ENCODE measurements at regions not wholly inside any gene's neighbourhood (a gene's known extent, or its start where the extent isn't known, plus 50 kb on each side); places are given as distances from the start of the nearest gene placed in this dataset.
"Not testable (repeated sequence)": the region's sequence is repeated elsewhere in the genome, so short reads cannot be mapped to it uniquely, and the experiment has no call there.

- no peak overlapping the region for H3K4me3 Mint-ChIP-seq
- H3K9me3 Mint-ChIP-seq: peaks cover 0 to 6% (median under 1%) of the 10 kb centered on the region in 8 donors
- H3K27me3 Mint-ChIP-seq: no peaks in the 10 kb centered on the region
- Histone ChIP-seq H3K27me3 (ENCODE audit: insufficient read depth, low read length) (no peaks in the 10 kb centered on the region), H3K9me3 (ENCODE audit: control insufficient read depth in 1 of 2, low read length in 2 of 2) (no peaks in the 10 kb centered on the region), H3K27ac (ENCODE audit: low read depth, low read length) (no peak overlapping the region), H3K36me3 (ENCODE audit: insufficient read depth, low read length) (no peaks in the 10 kb centered on the region), H3K4me3 (ENCODE audit: low read length in 2 of 2) (no peak overlapping the region), H3K4me1 (ENCODE audit: insufficient read depth, low read length) (no peaks in the 10 kb centered on the region)
- CTCF ChIA-PET (ENCODE audit: partially characterized antibody): no interaction called here
- H3K27ac Mint-ChIP-seq: no peak overlapping the region
- POLR2A ChIA-PET (ENCODE audit: partially characterized antibody): no interaction called here
- no peaks in the 10 kb centered on the region for H3K4me1 Mint-ChIP-seq
- intact Hi-C loops (cut with micrococcal nuclease): no loop called here
- DNase-seq: no peak
- H3K36me3 Mint-ChIP-seq: no peaks in the 10 kb centered on the region
Measured at GRCh38 chr1:98546319-98546718, 115.2 kb upstream of the SNX7 start.

GRCh38 chr1:98538106-98538505 is 123.4 kb upstream of the SNX7 start:
- no peaks in the 10 kb centered on the region for H3K4me1 Mint-ChIP-seq
- Histone ChIP-seq H3K9me3 (ENCODE audit: control insufficient read depth in 1 of 2, low read length in 2 of 2) (no peaks in the 10 kb centered on the region), H3K27ac (ENCODE audit: low read depth, low read length) (no peak overlapping the region), H3K36me3 (ENCODE audit: insufficient read depth, low read length) (no peaks in the 10 kb centered on the region), H3K4me1 (ENCODE audit: insufficient read depth, low read length) (no peaks in the 10 kb centered on the region), H3K27me3 (ENCODE audit: insufficient read depth, low read length) (no peaks in the 10 kb centered on the region), H3K4me3 (ENCODE audit: low read length in 2 of 2) (no peak overlapping the region)
- ChIA-PET POLR2A (ENCODE audit: partially characterized antibody) (no interaction called here), CTCF (ENCODE audit: partially characterized antibody) (no interaction called here)
- intact Hi-C loops (cut with micrococcal nuclease): no loop called here
- no peaks in the 10 kb centered on the region for H3K27me3 Mint-ChIP-seq
- peaks cover 0 to 5% (median 2%) of the 10 kb centered on the region in 8 donors for H3K9me3 Mint-ChIP-seq
- no peaks in the 10 kb centered on the region for H3K36me3 Mint-ChIP-seq
- no peak overlapping the region for H3K4me3 Mint-ChIP-seq
- DNase-seq: no peak
- no peak overlapping the region for H3K27ac Mint-ChIP-seq

- Histone ChIP-seq H3K27me3 (ENCODE audit: insufficient read depth, low read length) (no peaks in the 10 kb centered on the region), H3K4me3 (ENCODE audit: low read length in 2 of 2) (no peak overlapping the region), H3K36me3 (ENCODE audit: insufficient read depth, low read length) (no peaks in the 10 kb centered on the region), H3K4me1 (ENCODE audit: insufficient read depth, low read length) (no peaks in the 10 kb centered on the region), H3K9me3 (ENCODE audit: control insufficient read depth in 1 of 2, low read length in 2 of 2) (no peaks in the 10 kb centered on the region), H3K27ac (ENCODE audit: low read depth, low read length) (no peak overlapping the region)
- peaks cover 2 to 42% (median 19%) of the 10 kb centered on the region in 8 donors for H3K9me3 Mint-ChIP-seq
- no peak for DNase-seq
- intact Hi-C loops (cut with micrococcal nuclease): no loop called here
- H3K4me3 Mint-ChIP-seq: no peak overlapping the region
- POLR2A ChIA-PET (ENCODE audit: partially characterized antibody): no interaction called here
- H3K27ac Mint-ChIP-seq: no peak overlapping the region
- H3K4me1 Mint-ChIP-seq: no peaks in the 10 kb centered on the region
- CTCF ChIA-PET (ENCODE audit: partially characterized antibody): no interaction called here
- H3K36me3 Mint-ChIP-seq: no peaks in the 10 kb centered on the region
- no peaks in the 10 kb centered on the region for H3K27me3 Mint-ChIP-seq
Measured at GRCh38 chr1:98523256-98523655, 138.3 kb upstream of the SNX7 start.

- Mint-ChIP-seq H3K27me3 (peaks cover 0 to 2% of the 10 kb centered on the region in 2 donors), H3K9me3 (peaks cover 4 to 25% (median 9%) of the 10 kb centered on the region in 8 donors), H3K36me3 (no peaks in the 10 kb centered on the region), H3K4me1 (no peaks in the 10 kb centered on the region), H3K27ac (no peak overlapping the region), H3K4me3 (no peak overlapping the region)
- H3K27ac ChIP-seq (ENCODE audit: low read depth, low read length): no peak overlapping the region
- DNase-seq: no peak
- H3K9me3 ChIP-seq (ENCODE audit: control insufficient read depth in 1 of 2, low read length in 2 of 2): no peaks in the 10 kb centered on the region
- intact Hi-C loops (cut with micrococcal nuclease): no loop called here
- ChIA-PET CTCF (ENCODE audit: partially characterized antibody) (no interaction called here), POLR2A (ENCODE audit: partially characterized antibody) (no interaction called here)
- H3K4me3 ChIP-seq (ENCODE audit: low read length in 2 of 2): no peak overlapping the region
- no peaks in the 10 kb centered on the region for H3K36me3 ChIP-seq (ENCODE audit: insufficient read depth, low read length)
- no peaks in the 10 kb centered on the region for H3K4me1 ChIP-seq (ENCODE audit: insufficient read depth, low read length)
- no peaks in the 10 kb centered on the region for H3K27me3 ChIP-seq (ENCODE audit: insufficient read depth, low read length)
Measured at GRCh38 chr1:98516306-98516705, 145.2 kb upstream of the SNX7 start.

- ChIA-PET CTCF (ENCODE audit: partially characterized antibody) (interaction anchor here (0.7 kb wide), 1 partner anchor 174 kb away, joined by 3 read pairs; no protein-coding TSS in a partner anchor), POLR2A (ENCODE audit: partially characterized antibody) (no interaction called here)
- Mint-ChIP-seq H3K27me3 (peaks cover 0 to 2% of the 10 kb centered on the region in 2 donors), H3K4me3 (no peak overlapping the region), H3K9me3 (peaks cover 4 to 24% (median 10%) of the 10 kb centered on the region in 8 donors), H3K36me3 (no peaks in the 10 kb centered on the region), H3K27ac (no peak overlapping the region), H3K4me1 (no peaks in the 10 kb centered on the region)
- intact Hi-C loops (cut with micrococcal nuclease): no loop called here
- H3K27ac ChIP-seq (ENCODE audit: low read depth, low read length): no peak overlapping the region
- H3K4me1 ChIP-seq (ENCODE audit: insufficient read depth, low read length): no peaks in the 10 kb centered on the region
- H3K36me3 ChIP-seq (ENCODE audit: insufficient read depth, low read length): no peaks in the 10 kb centered on the region
- no peak for DNase-seq
- no peaks in the 10 kb centered on the region for H3K27me3 ChIP-seq (ENCODE audit: insufficient read depth, low read length)
- H3K4me3 ChIP-seq (ENCODE audit: low read length in 2 of 2): no peak overlapping the region
- no peaks in the 10 kb centered on the region for H3K9me3 ChIP-seq (ENCODE audit: control insufficient read depth in 1 of 2, low read length in 2 of 2)
Measured at GRCh38 chr1:98515744-98516143, 145.8 kb upstream of the SNX7 start.

- H3K36me3 ChIP-seq (ENCODE audit: insufficient read depth, low read length); H3K9me3 ChIP-seq (ENCODE audit: control insufficient read depth in 1 of 2, low read length in 2 of 2); intact Hi-C loops (cut with micrococcal nuclease); DNase-seq; CTCF ChIA-PET (ENCODE audit: partially characterized antibody); H3K27me3 Mint-ChIP-seq; H3K4me1 ChIP-seq (ENCODE audit: insufficient read depth, low read length); H3K36me3 Mint-ChIP-seq; H3K27ac Mint-ChIP-seq; H3K27ac ChIP-seq (ENCODE audit: low read depth, low read length); H3K4me3 Mint-ChIP-seq; H3K4me1 Mint-ChIP-seq; H3K4me3 ChIP-seq (ENCODE audit: low read length in 2 of 2); H3K27me3 ChIP-seq (ENCODE audit: insufficient read depth, low read length); POLR2A ChIA-PET (ENCODE audit: partially characterized antibody): not testable (repeated sequence)
- peaks cover 2 to 20% (median 12%) of the 10 kb centered on the region in 8 donors for H3K9me3 Mint-ChIP-seq
Measured at GRCh38 chr1:98512216-98512615, 149.3 kb upstream of the SNX7 start.

GRCh38 chr1:98503771-98504170 is 157.8 kb upstream of the SNX7 start:
- Mint-ChIP-seq H3K36me3 (no peaks in the 10 kb centered on the region), H3K4me1 (no peaks in the 10 kb centered on the region), H3K27ac (no peak overlapping the region), H3K9me3 (peaks cover 0 to 29% (median 21%) of the 10 kb centered on the region in 8 donors), H3K4me3 (no peak overlapping the region), H3K27me3 (no peaks in the 10 kb centered on the region)
- POLR2A ChIA-PET (ENCODE audit: partially characterized antibody): no interaction called here
- H3K4me1 ChIP-seq (ENCODE audit: insufficient read depth, low read length): no peaks in the 10 kb centered on the region
- H3K27ac ChIP-seq (ENCODE audit: low read depth, low read length): no peak overlapping the region
- no peaks in the 10 kb centered on the region for H3K9me3 ChIP-seq (ENCODE audit: control insufficient read depth in 1 of 2, low read length in 2 of 2)
- no peaks in the 10 kb centered on the region for H3K36me3 ChIP-seq (ENCODE audit: insufficient read depth, low read length)
- no peak for DNase-seq
- CTCF ChIA-PET (ENCODE audit: partially characterized antibody): no interaction called here
- H3K27me3 ChIP-seq (ENCODE audit: insufficient read depth, low read length): no peaks in the 10 kb centered on the region
- intact Hi-C loops (cut with micrococcal nuclease): no loop called here
- H3K4me3 ChIP-seq (ENCODE audit: low read length in 2 of 2): no peak overlapping the region

- intact Hi-C loops (cut with micrococcal nuclease): no loop called here
- Mint-ChIP-seq H3K9me3 (peaks cover 0 to 28% (median 21%) of the 10 kb centered on the region in 8 donors), H3K27ac (no peak overlapping the region), H3K4me1 (no peaks in the 10 kb centered on the region), H3K27me3 (no peaks in the 10 kb centered on the region), H3K4me3 (no peak overlapping the region), H3K36me3 (no peaks in the 10 kb centered on the region)
- Histone ChIP-seq H3K27me3 (ENCODE audit: insufficient read depth, low read length) (no peaks in the 10 kb centered on the region), H3K4me3 (ENCODE audit: low read length in 2 of 2) (no peak overlapping the region), H3K36me3 (ENCODE audit: insufficient read depth, low read length) (no peaks in the 10 kb centered on the region), H3K27ac (ENCODE audit: low read depth, low read length) (no peak overlapping the region), H3K9me3 (ENCODE audit: control insufficient read depth in 1 of 2, low read length in 2 of 2) (no peaks in the 10 kb centered on the region), H3K4me1 (ENCODE audit: insufficient read depth, low read length) (no peaks in the 10 kb centered on the region)
- CTCF ChIA-PET (ENCODE audit: partially characterized antibody): no interaction called here
- POLR2A ChIA-PET (ENCODE audit: partially characterized antibody): no interaction called here
- no peak for DNase-seq
Measured at GRCh38 chr1:98502937-98503336, 158.6 kb upstream of the SNX7 start.

All from CD4-positive, alpha-beta memory T cell (primary cell).